HepG2 (cell line): ENCODE measurements at regions not wholly inside any gene's neighbourhood (a gene's known extent, or its start where the extent isn't known, plus 50 kb on each side); places are given as distances from the start of the nearest gene placed in this dataset.

ENCODE experiments used
- ATAC-seq: fragments of 200-7000 bp; cut with Tn5 transposase; 3 replicates; pipeline ENCODE4 v1.9.1; 2020; ENCODE audit warnings: mild to moderate bottlenecking, moderate library complexity
- BruUV-seq: library from RNA; stranded (reverse); fragments of 400-500 nt; replicated peaks from 2 replicates; lab custom pipeline; 2021; lab: Mats Ljungman, UMichigan
- CTCF ChIA-PET: fragments of 300-600 bp; formaldehyde crosslinking; extraction: SDS; loops from one replicate; lab custom pipeline; 2021; ENCODE audit warnings: low total read pairs, inconsistent platforms, low intra/inter-chr PET ratio; lab: Yijun Ruan, JAX
- POLR2A ChIA-PET: fragments of 350-600 bp; sonication (Branson Sonifier 250); formaldehyde crosslinking; loops from one replicate; lab custom pipeline; 2020; ENCODE audit warnings: antibody characterized with exemption, inconsistent platforms; lab: Yijun Ruan, JAX
- DNase-seq: peaks from one replicate; pipeline ENCODE4 v3.0.0-alpha.2; 2015; ENCODE audit warnings: low spot score
- FAIRE-seq: peaks from 3 replicates; lab custom pipeline; 2011; peaks lifted over from hg19 to GRCh38; lab: Jason Lieb, UNC
- H2AFZ ChIP-seq: one replicate; pipeline ENCODE4 v1.6.1; 2011; ENCODE audit warnings: low read length, inconsistent platforms
- H3K27ac ChIP-seq: fragments of 300-600 bp; 3 replicates; pipeline ENCODE4 v1.8.0; 2011; ENCODE audit warnings: mixed run types, mild to moderate bottlenecking, mixed read lengths, low read length, inconsistent platforms; ENCODE audit not compliant: insufficient read depth; ENCODE audit errors: extremely low read length
- H3K27me3 ChIP-seq, 2 experiments: fragments of 200-600 bp in 1 of 2; 2 replicates in 1 of 2; 3 replicates in 1 of 2; pipeline versions ENCODE4 v1.6.0 to v1.8.0; 2011; ENCODE audit warnings: low read length in 2 of 2, mild to moderate bottlenecking in 2 of 2, moderate library complexity in 2 of 2, inconsistent platforms in 1 of 2; ENCODE audit not compliant: insufficient read depth in 2 of 2, control insufficient read depth in 1 of 2
- H3K36me3 ChIP-seq, 2 experiments: fragments of 200-600 bp in 1 of 2; replicated peaks in 1 of 2; 2 replicates in 1 of 2; 3 replicates in 1 of 2; pipeline versions ENCODE4 v1.5.1 to v1.8.0; 2011; ENCODE audit warnings: low read length in 2 of 2, inconsistent platforms in 1 of 2; ENCODE audit not compliant: insufficient read depth in 2 of 2, control insufficient read depth in 1 of 2
- H3K4me1 ChIP-seq: 2 replicates; pipeline ENCODE4 v1.5.1; 2012; ENCODE audit warnings: low read length, inconsistent platforms; ENCODE audit not compliant: insufficient read depth
- H3K4me2 ChIP-seq: 2 replicates; pipeline ENCODE4 v1.6.0; 2011; ENCODE audit warnings: low read depth, low read length, inconsistent platforms
- H3K4me3 ChIP-seq, 3 experiments: fragments of 200-600 bp in 1 of 3; sonication (generic), shearing (Covaris generic) in 1 of 3; replicated peaks in 1 of 3; 2 replicates each; pipeline ENCODE4 v1.5.1; 2011 to 2016; ENCODE audit warnings: low read length in 3 of 3, inconsistent platforms in 2 of 3, low read depth in 2 of 3, mild to moderate bottlenecking in 2 of 3, control low read depth in 1 of 3, mixed read lengths in 1 of 3; ENCODE audit not compliant: insufficient read depth in 1 of 3
- H3K79me2 ChIP-seq: one replicate; pipeline ENCODE4 v1.6.1; 2011; ENCODE audit warnings: low read length, inconsistent platforms; ENCODE audit not compliant: insufficient read depth
- H3K9ac ChIP-seq: 2 replicates; pipeline ENCODE4 v1.6.0; 2011; ENCODE audit warnings: mild to moderate bottlenecking, low read depth, low read length, inconsistent platforms; ENCODE audit not compliant: insufficient read depth
- H3K9me3 ChIP-seq: 2 replicates; pipeline ENCODE4 v1.5.1; 2012; ENCODE audit warnings: mild to moderate bottlenecking, low read length
- H4K20me1 ChIP-seq: 2 replicates; pipeline ENCODE4 v1.6.0; 2011; ENCODE audit warnings: inconsistent platforms, mild to moderate bottlenecking, low read length, moderate library complexity; ENCODE audit not compliant: insufficient read depth
- ARID5B ChIP-seq: IDR thresholded peaks from 2 replicates; pipeline ENCODE4 v1.4.0; 2020; ENCODE audit warnings: mild to moderate bottlenecking, missing genetic modification reagents
- ELK4 ChIP-seq: sonication (generic); formaldehyde crosslinking; IDR thresholded peaks from 2 replicates; pipeline ENCODE4 v1.9.0; 2021; ENCODE audit warnings: missing genetic modification reagents, borderline replicate concordance
- FOSL2 ChIP-seq: sonication (generic); formaldehyde crosslinking; IDR thresholded peaks from 2 replicates; pipeline ENCODE4 v1.4.0; 2020; ENCODE audit warnings: missing genetic modification reagents
- NFKB2 ChIP-seq: sonication (generic); formaldehyde crosslinking; IDR thresholded peaks from 2 replicates; pipeline ENCODE4 v1.4.0; 2020; ENCODE audit warnings: missing genetic modification reagents, borderline replicate concordance
- PAWR ChIP-seq: sonication (generic); formaldehyde crosslinking; IDR thresholded peaks from 2 replicates; pipeline ENCODE4 v1.4.0; 2020; ENCODE audit warnings: missing genetic modification reagents, mild to moderate bottlenecking, borderline replicate concordance
- ZFX ChIP-seq: sonication (generic); formaldehyde crosslinking; IDR thresholded peaks from 2 replicates; pipeline ENCODE4 v1.4.0; 2020; ENCODE audit warnings: mild to moderate bottlenecking, low read depth, missing genetic modification reagents, moderate library complexity
- ZFYVE20 ChIP-seq: sonication (generic); formaldehyde crosslinking; IDR thresholded peaks from 2 replicates; pipeline ENCODE4 v1.8.0; 2023; ENCODE audit warnings: low read depth, mild to moderate bottlenecking, moderate library complexity, missing genetic modification reagents, borderline replicate concordance
- ZNF138 ChIP-seq: sonication (generic); formaldehyde crosslinking; IDR thresholded peaks from 2 replicates; pipeline ENCODE4 v1.5.0; 2020; ENCODE audit warnings: mild to moderate bottlenecking, low read depth, missing genetic modification reagents
- ZNF550 ChIP-seq: sonication (generic); formaldehyde crosslinking; IDR thresholded peaks from 2 replicates; pipeline ENCODE4 v1.4.0; 2020; ENCODE audit warnings: mild to moderate bottlenecking, missing genetic modification reagents, borderline replicate concordance
- ZNF589 ChIP-seq: sonication (generic); formaldehyde crosslinking; conservative IDR thresholded peaks from 2 replicates; pipeline ENCODE4 v1.8.0; 2022; ENCODE audit warnings: mild to moderate bottlenecking, moderate library complexity, missing genetic modification reagents
- ZNF644 ChIP-seq: IDR thresholded peaks from 2 replicates; pipeline ENCODE4 v1.6.1; 2016; ENCODE audit warnings: low read depth
- ZNF841 ChIP-seq: sonication (generic); formaldehyde crosslinking; IDR thresholded peaks from 2 replicates; pipeline ENCODE4 v1.8.1; 2023; ENCODE audit warnings: missing genetic modification reagents, borderline replicate concordance
- WGBS: methylation state at CpG from one replicate; pipeline ENCODE4 v1.1.6; 2017; ENCODE audit warnings: low lambda C conversion rate; 5-methylcytosine and 5-hydroxymethylcytosine counted together
- in situ Hi-C: cut with HindIII; loops from 2 replicates; pipeline ENCODE4 v1.10.0; 2017; ENCODE audit warnings: low pct_unique_long_range_greater_than_20kb; ENCODE audit not compliant: extremely low pct_ligation_motif_present
- intact Hi-C: fragments of 100-400 bp; cut with micrococcal nuclease; formaldehyde crosslinking; loops from one replicate; pipeline ENCODE4 v1.10.0; 2022; ENCODE audit not compliant: unreplicated experiment

- Histone ChIP-seq H4K20me1 (no peaks in the 10 kb centered on the region), H3K79me2 (no peaks in the 10 kb centered on the region), H3K27me3 (no peaks in the 10 kb centered on the region), H3K36me3 (no peaks in the 10 kb centered on the region), H3K4me3 (no peak overlapping the region), H3K4me2 (no peak overlapping the region), H3K4me1 (no peaks in the 10 kb centered on the region), H3K27ac (no peak overlapping the region), H3K9ac (no peak overlapping the region), H2AFZ (no peak overlapping the region), H3K9me3 (no peaks in the 10 kb centered on the region; the same call in 1 of the 2 replicates)
- in situ Hi-C loops (no loop called here), intact Hi-C loops (no loop called here)
- TF ChIP-seq ZFYVE20 (CRISPR knock-in tag) (no peak), FOSL2 (CRISPR knock-in tag) (no peak), ZNF644 (CRISPR knock-in tag) (no peak), ZNF841 (CRISPR knock-in tag) (no peak), ZNF138 (CRISPR knock-in tag) (no peak), ZNF550 (CRISPR knock-in tag) (no peak), ARID5B (CRISPR knock-in tag) (no peak), PAWR (no peak), NFKB2 (CRISPR knock-in tag) (no peak), ELK4 (CRISPR knock-in tag) (no peak), ZNF589 (CRISPR knock-in tag) (no peak), ZFX (CRISPR knock-in tag) (no peak)
- CTCF ChIA-PET, result no interaction called here
- 3% methylated on average over 3 of the region's 3 CpGs for WGBS
- BruUV-seq, result no TSS peak
- DNase-seq (no peak), FAIRE-seq (no peak), ATAC-seq (no peak)
- POLR2A ChIA-PET, result no interaction called here
These were observed 135.2 kb downstream of the RERGL start for GRCh38 chr12:17954788-17955187.
